Hepatocyte (in vitro differentiated cells): ENCODE measurements at regions not wholly inside any gene's neighbourhood (a gene's known extent, or its start where the extent isn't known, plus 50 kb on each side); places are given as distances from the start of the nearest gene placed in this dataset.

Experiments used
- CTCF ChIP-seq: fragments of 200-600 bp; sonication (generic); IDR thresholded peaks from 2 replicates; pipeline ENCODE4 v1.5.1; 2016; ENCODE audit warnings: antibody characterized with exemption, mild to moderate bottlenecking; ENCODE audit not compliant: poor library complexity
- EZH2 ChIP-seq: fragments of 200-600 bp; sonication (generic); IDR thresholded peaks from 2 replicates; pipeline ENCODE4 v1.6.1; 2016; ENCODE audit warnings: antibody characterized with exemption, mild to moderate bottlenecking, borderline replicate concordance
- EZH2phosphoT487 ChIP-seq: fragments of 200-600 bp; sonication (generic); IDR thresholded peaks from one replicate; pipeline ENCODE4 v1.6.1; 2018; ENCODE audit warnings: antibody characterized with exemption, mild to moderate bottlenecking, low read depth, moderate library complexity; ENCODE audit not compliant: unreplicated experiment, severe bottlenecking

- no peak for TF ChIP-seq CTCF
- peak; percentile 86 for TF ChIP-seq EZH2phosphoT487
- TF ChIP-seq EZH2, result no peak
These were observed 686.0 kb upstream of the DDX18 start for GRCh38 chr2:117128461-117128860.
